AG04450 (cell line): ENCODE measurements at regions not wholly inside any gene's neighbourhood (a gene's known extent, or its start where the extent isn't known, plus 50 kb on each side); places are given as distances from the start of the nearest gene placed in this dataset.

Experiments
- CTCF ChIA-PET: fragments of 300-600, 350-600 bp; formaldehyde crosslinking; extraction: SDS; loops from one replicate; lab custom pipeline; 2022; ENCODE audit warnings: antibody characterized with exemption, inconsistent platforms; lab: Charles Lee
- POLR2A ChIA-PET: fragments of 350-600 bp; formaldehyde crosslinking; extraction: SDS; loops from one replicate; lab custom pipeline; 2021; ENCODE audit warnings: antibody characterized with exemption, inconsistent platforms; lab: Yijun Ruan, JAX
- DNase-seq: peaks from one replicate; pipeline ENCODE4 v3.0.0-alpha.2; 2011; ENCODE audit warnings: low read depth, low spot score
- H3K27ac ChIP-seq: one replicate; pipeline ENCODE4 v1.5.1; 2012; ENCODE audit warnings: low read depth, low read length, control low read depth
- H3K27me3 ChIP-seq: one replicate; pipeline ENCODE4 v1.6.0; 2012; ENCODE audit warnings: low read length; ENCODE audit not compliant: control insufficient read depth, insufficient read depth
- H3K4me3 ChIP-seq: 2 replicates; pipeline ENCODE4 v1.5.1; 2011; ENCODE audit warnings: mild to moderate bottlenecking, low read depth, low read length, control low read depth
- H3K9me3 ChIP-seq: 2 replicates; pipeline ENCODE4 v1.5.1; 2012; ENCODE audit warnings: low read length; ENCODE audit not compliant: control insufficient read depth, insufficient read depth
- CTCF ChIP-seq: IDR thresholded peaks from 2 replicates; pipeline ENCODE4 v1.5.1; 2011; ENCODE audit warnings: low read depth, low read length, control low read depth, inconsistent platforms

GRCh38 chr12:22797701-22798100 lies 172.7 kb downstream of the ETNK1 start:
- DNase-seq, result no peak
- ChIA-PET POLR2A (no interaction called here), CTCF (no interaction called here)
- no peaks in the 10 kb centered on the region for H3K27me3 ChIP-seq
- H3K27ac ChIP-seq, result no peak overlapping the region
- H3K4me3 ChIP-seq, result no peak overlapping the region
- H3K9me3 ChIP-seq, result no peaks in the 10 kb centered on the region
- TF ChIP-seq CTCF, result no peak

GRCh38 chr12:22798116-22798515 lies 173.1 kb downstream of the ETNK1 start:
- no peak overlapping the region for H3K27ac ChIP-seq
- DNase-seq, result no peak
- ChIA-PET POLR2A (no interaction called here), CTCF (no interaction called here)
- H3K9me3 ChIP-seq, result no peaks in the 10 kb centered on the region
- H3K4me3 ChIP-seq, result no peak overlapping the region
- no peak for TF ChIP-seq CTCF
- H3K27me3 ChIP-seq, result no peaks in the 10 kb centered on the region

GRCh38 chr12:22799503-22799902 lies 174.5 kb downstream of the ETNK1 start:
- TF ChIP-seq CTCF, result no peak

GRCh38 chr12:22800332-22800731 lies 175.4 kb downstream of the ETNK1 start:
- no peak for TF ChIP-seq CTCF
- no peak for DNase-seq
- Histone ChIP-seq H3K9me3 (no peaks in the 10 kb centered on the region), H3K27me3 (no peaks in the 10 kb centered on the region), H3K4me3 (no peak overlapping the region), H3K27ac (no peak overlapping the region)
- POLR2A ChIA-PET, result no interaction called here
- CTCF ChIA-PET, result no interaction called here

More at GRCh38 chr12:22799503-22799902, 174.5 kb downstream of the ETNK1 start:
- Histone ChIP-seq H3K27me3 (no peaks in the 10 kb centered on the region), H3K9me3 (no peaks in the 10 kb centered on the region), H3K27ac (no peak overlapping the region), H3K4me3 (no peak overlapping the region)
- ChIA-PET CTCF (no interaction called here), POLR2A (no interaction called here)
- DNase-seq, result no peak

GRCh38 chr12:22802883-22803630 lies 178.1 kb downstream of the ETNK1 start:
- no peak overlapping the region for H3K4me3 ChIP-seq
- CTCF ChIA-PET, result no interaction called here
- no peaks in the 10 kb centered on the region for H3K9me3 ChIP-seq
- no peak for DNase-seq
- no peak for TF ChIP-seq CTCF
- POLR2A ChIA-PET, result no interaction called here
- no peaks in the 10 kb centered on the region for H3K27me3 ChIP-seq
- H3K27ac ChIP-seq, result no peak overlapping the region
